NCI-H1694 (cell line): ENCODE measurements at regions not wholly inside any gene's neighbourhood (a gene's known extent, or its start where the extent isn't known, plus 50 kb on each side); places are given as distances from the start of the nearest gene placed in this dataset.
"Not testable (repeated sequence)": the region's sequence is repeated elsewhere in the genome, so short reads cannot be mapped to it uniquely, and the experiment has no call there.

Source experiments
- DNase-seq: peaks from one replicate; lab custom pipeline; 2025; lab: John Stamatoyannopoulos, UW

GRCh38 chr7:136412952-136413351 lies 435.8 kb upstream of the MTPN start:
- DNase-seq: no peak

DNA sequence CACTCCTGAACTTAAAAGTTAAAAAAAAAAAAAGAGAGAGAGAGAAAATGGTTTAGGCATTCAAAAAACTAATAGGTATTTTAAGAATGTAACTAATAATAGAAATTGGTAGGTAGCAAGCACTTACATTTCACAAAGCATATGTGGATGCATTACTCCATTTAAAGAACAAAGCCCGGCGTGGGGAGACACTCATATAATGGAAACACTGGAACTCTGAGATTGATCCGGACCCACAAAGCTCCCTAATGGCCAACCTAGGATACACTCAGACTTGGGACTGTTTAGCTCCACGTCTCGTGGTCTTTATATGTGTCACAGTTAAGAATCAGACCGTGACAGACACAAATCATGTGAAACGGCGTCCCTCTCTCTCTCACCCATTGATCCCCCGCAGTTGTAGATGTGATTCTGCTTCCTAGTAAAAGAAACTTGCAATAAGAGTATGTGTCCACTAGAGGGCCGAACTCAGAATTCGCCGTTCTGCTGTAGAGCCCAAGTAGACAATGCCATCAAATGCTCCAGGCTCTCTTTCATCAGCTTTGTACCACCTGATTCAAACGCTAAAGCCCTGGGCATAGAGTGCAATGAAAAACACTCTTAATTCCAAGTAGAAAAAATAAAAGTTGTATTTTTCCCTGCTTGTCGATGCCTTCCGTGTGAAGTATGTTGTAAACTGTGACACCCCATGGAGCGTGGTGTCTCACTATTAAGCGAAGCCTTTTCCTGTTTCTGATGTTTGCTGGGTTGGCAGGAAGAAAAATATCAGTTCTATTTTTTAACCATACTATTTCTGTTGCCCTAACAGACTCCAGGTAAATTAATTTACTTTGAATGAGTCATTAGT lies 429.0 kb upstream of the MTPN start:
- peak; percentile 63 for DNase-seq

- no peak for DNase-seq
Measured at GRCh38 chr7:136403591-136403990, 426.4 kb upstream of the MTPN start.

DNA sequence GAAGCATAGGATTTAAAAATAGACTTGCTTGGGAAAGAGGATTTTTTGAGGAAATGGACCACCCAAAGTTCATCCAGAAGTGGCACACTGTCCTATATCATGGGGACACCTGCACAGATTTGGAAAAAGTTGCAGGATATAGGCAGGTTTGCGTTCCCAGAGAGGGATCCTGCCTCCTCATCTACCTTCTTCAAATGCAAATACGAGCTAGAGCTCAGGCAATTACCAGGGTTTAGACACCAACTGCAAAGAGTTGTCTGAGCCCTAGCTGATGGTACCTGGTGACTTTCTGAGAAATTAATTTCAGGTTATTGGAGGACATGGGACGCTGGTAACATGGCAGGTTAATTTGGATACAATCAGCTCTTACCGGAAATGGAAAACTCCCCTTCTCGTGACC lies 423.7 kb upstream of the MTPN start:
- DNase-seq: no peak

DNA sequence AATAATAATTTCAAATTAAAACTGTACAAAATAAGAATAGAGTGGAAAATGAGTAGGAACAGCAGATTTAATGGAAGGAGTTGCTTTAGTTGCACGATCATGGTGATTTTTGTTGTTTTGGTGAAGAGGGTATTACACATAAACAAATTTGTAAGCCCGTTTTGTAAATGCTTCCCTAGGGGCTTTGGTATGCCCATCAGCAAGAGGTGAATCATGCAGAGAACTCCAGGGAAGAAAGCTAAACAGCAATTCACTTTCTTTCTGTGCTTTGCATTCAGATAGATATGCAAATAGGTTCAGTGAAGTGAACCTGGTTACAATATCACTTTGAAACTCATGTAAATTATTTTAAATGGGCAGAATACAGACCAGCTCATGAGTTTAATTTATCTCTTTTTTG lies 422.2 kb upstream of the MTPN start:
- DNase-seq: no peak

DNA sequence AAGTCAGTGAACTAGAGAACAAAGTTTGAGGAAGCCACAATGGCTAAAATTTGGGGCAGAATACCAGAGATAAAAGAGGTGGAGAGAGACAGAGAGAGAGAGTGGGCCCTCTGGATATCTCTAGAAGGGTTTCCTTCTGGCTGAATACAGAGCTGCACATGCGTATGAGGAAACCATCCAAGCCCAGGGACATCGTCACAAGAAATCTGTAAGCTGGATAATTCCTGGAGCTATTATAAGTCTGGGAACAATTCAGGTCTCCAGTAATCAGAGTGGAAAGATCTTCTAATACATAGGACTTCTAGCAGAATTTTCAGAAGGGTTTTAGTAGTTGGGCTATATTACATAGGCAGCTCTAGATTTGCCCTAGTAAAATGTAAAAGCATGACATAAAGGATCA lies 415.7 kb upstream of the MTPN start:
- no peak for DNase-seq

GRCh38 chr7:136391371-136391770 lies 414.2 kb upstream of the MTPN start:
- DNase-seq: no peak

DNA sequence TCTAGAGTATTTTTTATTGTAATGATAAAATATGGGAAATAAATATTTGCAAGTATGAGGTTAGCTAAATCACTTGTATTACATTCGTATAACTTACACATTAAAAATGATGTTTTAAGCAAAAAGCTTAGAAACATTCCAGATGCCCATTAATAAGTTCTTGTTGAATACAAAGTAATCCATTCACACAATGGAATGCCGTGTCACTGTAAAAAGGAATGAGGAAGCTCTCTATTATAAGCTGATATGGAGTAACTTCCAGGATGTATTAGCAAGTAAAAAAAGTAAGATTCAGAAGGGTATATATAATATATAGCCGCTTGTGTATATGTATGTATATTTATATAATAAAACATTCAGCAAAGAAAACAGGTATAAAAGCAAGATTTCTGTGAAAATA lies 412.8 kb upstream of the MTPN start:
- no peak for DNase-seq

DNA sequence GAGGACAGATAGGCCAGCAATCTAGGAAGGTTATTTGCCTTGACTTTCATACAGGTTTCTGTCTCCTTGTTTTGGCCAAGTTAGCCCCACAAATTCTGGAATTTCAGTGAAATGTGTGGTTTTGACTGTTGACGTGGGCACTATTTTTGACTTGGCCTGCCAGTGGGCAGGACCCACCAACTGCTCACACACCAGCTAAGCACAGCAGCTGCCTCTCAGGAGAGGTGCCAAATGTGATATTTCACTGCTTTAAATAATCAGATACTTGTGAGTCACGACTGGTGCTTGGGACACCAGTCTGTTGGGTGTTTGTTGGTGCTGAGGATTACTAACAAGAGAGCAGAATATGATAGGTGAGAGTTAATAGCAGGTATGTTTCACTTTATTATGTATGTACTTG lies 409.7 kb upstream of the MTPN start:
- DNase-seq: no peak

- DNase-seq: not testable (repeated sequence)
Measured at GRCh38 chr7:136371409-136371808, 394.2 kb upstream of the MTPN start.

GRCh38 chr7:136370137-136370536 lies 393.0 kb upstream of the MTPN start:
- no peak for DNase-seq

DNA sequence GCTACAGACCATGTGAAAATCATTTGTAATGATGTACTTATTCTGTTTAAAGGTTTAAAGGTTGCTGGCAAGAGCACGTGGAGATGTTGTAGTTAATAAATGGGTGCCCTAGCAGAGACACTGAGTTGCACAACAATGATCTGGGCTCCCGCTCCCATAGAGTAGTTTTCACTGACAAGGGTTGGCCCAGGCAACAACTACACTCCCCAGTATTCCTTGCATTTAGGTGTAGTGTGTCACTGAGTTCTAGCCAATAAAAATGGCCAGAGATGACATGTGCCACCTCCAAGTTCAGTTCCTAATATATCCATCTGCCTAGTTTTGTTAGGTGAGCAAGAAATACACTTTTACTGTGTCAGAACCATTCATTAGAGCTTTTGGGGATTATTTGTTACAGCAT lies 392.1 kb upstream of the MTPN start:
- DNase-seq: no peak

- no peak for DNase-seq
Measured at GRCh38 chr7:136359333-136359903, 382.3 kb upstream of the MTPN start.

DNA sequence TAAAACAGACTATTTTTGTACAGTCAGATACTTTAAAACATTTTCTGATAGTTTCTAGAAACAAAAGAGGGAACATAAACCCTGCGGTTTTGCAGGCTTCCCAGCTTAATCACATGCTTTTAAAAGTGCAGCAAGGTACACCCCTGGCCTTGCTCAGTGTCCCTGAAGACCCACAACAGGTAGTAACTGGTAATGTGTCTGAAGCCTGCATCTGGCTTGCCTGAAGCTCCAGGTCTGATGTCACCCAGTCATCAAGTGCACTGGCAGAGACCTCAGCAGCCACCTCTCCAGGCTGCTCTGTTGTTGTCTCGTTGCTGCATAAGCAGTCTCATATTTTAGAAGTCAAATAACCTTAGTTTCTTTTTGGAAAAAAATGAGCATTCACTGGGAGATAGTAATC lies 376.1 kb upstream of the MTPN start:
- no peak for DNase-seq

GRCh38 chr7:136348542-136349192 lies 371.5 kb upstream of the MTPN start:
- DNase-seq: no peak

GRCh38 chr7:136348142-136348541 lies 371.0 kb upstream of the MTPN start:
- no peak for DNase-seq

DNA sequence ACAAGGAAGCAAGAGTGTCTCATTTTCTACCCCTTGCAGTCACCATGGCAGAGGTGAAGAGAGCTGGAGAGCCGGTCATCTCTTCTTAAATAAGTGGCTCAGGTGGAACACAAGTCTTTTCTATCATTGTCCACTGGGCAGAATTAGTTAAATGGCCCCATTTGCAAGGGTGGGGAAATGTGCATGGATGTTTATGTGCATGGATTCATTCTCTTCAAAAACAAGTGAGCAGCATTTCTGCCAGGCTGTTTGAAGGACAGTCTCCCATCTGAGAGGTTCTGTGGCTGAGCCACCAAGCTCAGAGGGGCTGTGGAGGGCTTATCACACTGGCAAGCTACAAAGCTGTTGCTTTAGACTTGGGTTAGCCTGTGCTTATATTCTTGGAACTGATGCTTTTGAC lies 370.3 kb upstream of the MTPN start:
- DNase-seq: no peak

GRCh38 chr7:136342251-136342650 lies 365.1 kb upstream of the MTPN start:
- no peak for DNase-seq

DNA sequence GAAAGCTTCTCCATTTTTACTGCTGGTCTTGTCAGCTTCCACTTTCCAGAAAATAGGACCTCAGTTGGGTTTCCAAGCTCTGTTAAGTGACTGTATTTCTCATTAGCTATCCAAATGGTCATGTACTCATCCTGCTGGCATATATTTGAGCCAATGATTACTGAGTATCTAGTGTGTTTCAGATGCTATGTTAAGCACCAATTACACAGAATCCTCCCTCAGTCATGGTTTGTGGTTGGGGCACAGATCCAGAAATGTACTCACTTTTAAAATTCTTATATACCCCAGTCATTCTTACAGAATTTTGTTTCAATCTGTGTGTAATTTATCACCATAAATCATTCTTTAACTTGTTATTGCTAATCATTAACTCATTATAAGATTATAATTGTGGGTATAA lies 362.3 kb upstream of the MTPN start:
- no peak for DNase-seq

DNA sequence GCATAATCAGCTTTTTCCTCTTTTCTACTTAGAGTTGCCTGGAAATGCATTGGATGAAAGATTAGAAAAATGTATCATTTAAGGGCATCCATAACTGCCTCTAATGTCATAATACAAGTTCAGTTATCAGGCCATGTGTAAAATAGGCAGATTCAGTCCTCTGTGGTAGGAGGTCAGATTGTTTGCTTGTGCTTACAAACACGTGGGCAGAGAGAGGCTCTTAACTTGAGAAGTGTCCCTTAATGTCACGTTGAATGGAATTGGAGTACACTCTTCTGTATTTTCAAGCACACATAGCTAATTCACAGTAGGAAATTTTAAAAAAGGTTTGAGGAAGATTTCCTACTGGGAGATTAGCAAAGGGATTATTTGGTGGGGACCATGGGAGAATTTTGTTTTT lies 359.8 kb upstream of the MTPN start:
- no peak for DNase-seq

DNA sequence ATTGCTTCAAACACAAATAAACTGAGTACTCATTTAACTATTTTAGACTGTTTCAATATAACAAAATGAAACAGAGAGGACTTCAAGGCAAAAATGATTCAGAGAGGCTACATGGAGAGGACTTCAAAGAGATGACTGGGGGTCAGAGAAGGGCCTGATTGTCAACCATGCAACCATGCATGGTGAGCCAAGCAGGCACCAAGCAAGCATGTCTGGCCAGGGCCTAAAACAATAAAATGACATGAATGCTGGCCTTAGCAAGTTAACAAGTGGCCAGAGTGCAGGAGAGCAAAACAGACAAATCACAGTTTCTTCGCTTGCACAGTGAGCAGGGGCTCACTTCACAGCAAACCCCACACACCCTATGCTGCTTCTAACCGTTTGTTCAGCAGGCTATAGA lies 356.5 kb upstream of the MTPN start:
- no peak for DNase-seq

- DNase-seq: no peak
Measured at GRCh38 chr7:136326045-136326609, 349.0 kb upstream of the MTPN start.

- no peak for DNase-seq
Measured at GRCh38 chr7:136325578-136325977, 348.4 kb upstream of the MTPN start.
